SK-N-SH treated with all-trans-retinoic acid at 6 μM for 48 hours (cell line): ENCODE measurements at regions not wholly inside any gene's neighbourhood (a gene's known extent, or its start where the extent isn't known, plus 50 kb on each side); places are given as distances from the start of the nearest gene placed in this dataset.

Experiments used
- ATAC-seq: fragments of 200-7000 bp; cut with Tn5 transposase; 3 replicates; pipeline ENCODE4 v1.9.1; 2020; ENCODE audit warnings: mild to moderate bottlenecking, moderate library complexity
- ARNTL ChIP-seq: fragments of 450-650 bp; formaldehyde crosslinking; IDR thresholded peaks from 2 replicates; pipeline ENCODE4 v1.5.0; 2020; ENCODE audit warnings: low read depth, mild to moderate bottlenecking, moderate library complexity, borderline replicate concordance
- BACH2 ChIP-seq: fragments of 250-450 bp; sonication (Bioruptor Pico); IDR thresholded peaks from 2 replicates; pipeline ENCODE4 v1.9.0; 2021; ENCODE audit warnings: mild to moderate bottlenecking, borderline replicate concordance
- CREB5 ChIP-seq: fragments of 250-450 bp; sonication (Bioruptor Pico); IDR thresholded peaks from 2 replicates; pipeline ENCODE4 v1.5.1; 2020; ENCODE audit warnings: low read depth, mild to moderate bottlenecking, moderate library complexity
- CSDC2 ChIP-seq: fragments of 250-450 bp; sonication (Bioruptor Pico); IDR thresholded peaks from 2 replicates; pipeline ENCODE4 v1.5.0; 2020; ENCODE audit warnings: mild to moderate bottlenecking, moderate library complexity
- ESRRG ChIP-seq: fragments of 250-450 bp; sonication (Bioruptor Pico); IDR thresholded peaks from 2 replicates; pipeline ENCODE4 v1.6.1; 2021; ENCODE audit warnings: mild to moderate bottlenecking
- GLIS3 ChIP-seq: fragments of 250-450 bp; sonication (Bioruptor Pico); IDR thresholded peaks from 2 replicates; pipeline ENCODE4 v1.5.0; 2020; ENCODE audit warnings: mild to moderate bottlenecking, moderate library complexity
- ISL1 ChIP-seq: fragments of 250-450 bp; sonication (Bioruptor Pico); IDR thresholded peaks from 2 replicates; pipeline ENCODE4 v2.1.2; 2022; ENCODE audit warnings: mild to moderate bottlenecking, moderate library complexity
- PATZ1 ChIP-seq: fragments of 250-450 bp; sonication (Bioruptor Pico); IDR thresholded peaks from 2 replicates; pipeline ENCODE4 v1.8.0; 2020; ENCODE audit warnings: mild to moderate bottlenecking, moderate library complexity, borderline replicate concordance
- POU6F1 ChIP-seq: fragments of 250-450 bp; sonication (Bioruptor Pico); IDR thresholded peaks from 2 replicates; pipeline ENCODE4 v1.8.0; 2021; ENCODE audit warnings: low read depth, mild to moderate bottlenecking, moderate library complexity, borderline replicate concordance
- PPARA ChIP-seq: fragments of 250-450 bp; sonication (Bioruptor Pico); IDR thresholded peaks from 2 replicates; pipeline ENCODE4 v1.5.0; 2020; ENCODE audit warnings: mild to moderate bottlenecking, borderline replicate concordance
- RARB ChIP-seq: fragments of 250-450 bp; sonication (Bioruptor Pico); IDR thresholded peaks from 2 replicates; pipeline ENCODE4 v1.8.0; 2021; ENCODE audit warnings: mild to moderate bottlenecking, moderate library complexity
- SNAI2 ChIP-seq: fragments of 250-450 bp; sonication (Bioruptor Pico); IDR thresholded peaks from 2 replicates; pipeline ENCODE4 v1.5.0; 2020; ENCODE audit warnings: mild to moderate bottlenecking, moderate library complexity
- TCF4 ChIP-seq: fragments of 250-450 bp; sonication (Bioruptor Pico); IDR thresholded peaks from 2 replicates; pipeline ENCODE4 v1.8.0; 2021; ENCODE audit warnings: mild to moderate bottlenecking, moderate library complexity, borderline replicate concordance
- TOX ChIP-seq: fragments of 250-450 bp; sonication (Bioruptor Pico); IDR thresholded peaks from 2 replicates; pipeline ENCODE4 v1.8.0; 2021; ENCODE audit warnings: mild to moderate bottlenecking, moderate library complexity, borderline replicate concordance
- ZC3H10 ChIP-seq: fragments of 250-450 bp; sonication (Bioruptor Pico); IDR thresholded peaks from 2 replicates; pipeline ENCODE4 v1.5.1; 2021; ENCODE audit warnings: mild to moderate bottlenecking, moderate library complexity
- ZFP3 ChIP-seq: fragments of 250-450 bp; sonication (Bioruptor Pico); IDR thresholded peaks from 2 replicates; pipeline ENCODE4 v1.5.0; 2020; ENCODE audit warnings: mild to moderate bottlenecking, moderate library complexity
- ZFP30 ChIP-seq: fragments of 450-650 bp; formaldehyde crosslinking; IDR thresholded peaks from 2 replicates; pipeline ENCODE4 v1.5.0; 2022; ENCODE audit warnings: mild to moderate bottlenecking, moderate library complexity
- ZNF70 ChIP-seq: fragments of 450-650 bp; formaldehyde crosslinking; IDR thresholded peaks from 2 replicates; pipeline ENCODE4 v1.5.0; 2020; ENCODE audit warnings: mild to moderate bottlenecking, moderate library complexity
- TF ChIP-seq, protein P1 (sequence below): fragments of 250-450 bp; sonication (Bioruptor Pico); IDR thresholded peaks from 2 replicates; pipeline ENCODE4 v1.5.1; 2021; ENCODE audit warnings: mild to moderate bottlenecking, moderate library complexity
- TF ChIP-seq, protein P2 (sequence below): fragments of 250-450 bp; sonication (Bioruptor Pico); IDR thresholded peaks from 2 replicates; pipeline ENCODE4 v1.5.0; 2020; ENCODE audit warnings: mild to moderate bottlenecking, moderate library complexity

DNA sequence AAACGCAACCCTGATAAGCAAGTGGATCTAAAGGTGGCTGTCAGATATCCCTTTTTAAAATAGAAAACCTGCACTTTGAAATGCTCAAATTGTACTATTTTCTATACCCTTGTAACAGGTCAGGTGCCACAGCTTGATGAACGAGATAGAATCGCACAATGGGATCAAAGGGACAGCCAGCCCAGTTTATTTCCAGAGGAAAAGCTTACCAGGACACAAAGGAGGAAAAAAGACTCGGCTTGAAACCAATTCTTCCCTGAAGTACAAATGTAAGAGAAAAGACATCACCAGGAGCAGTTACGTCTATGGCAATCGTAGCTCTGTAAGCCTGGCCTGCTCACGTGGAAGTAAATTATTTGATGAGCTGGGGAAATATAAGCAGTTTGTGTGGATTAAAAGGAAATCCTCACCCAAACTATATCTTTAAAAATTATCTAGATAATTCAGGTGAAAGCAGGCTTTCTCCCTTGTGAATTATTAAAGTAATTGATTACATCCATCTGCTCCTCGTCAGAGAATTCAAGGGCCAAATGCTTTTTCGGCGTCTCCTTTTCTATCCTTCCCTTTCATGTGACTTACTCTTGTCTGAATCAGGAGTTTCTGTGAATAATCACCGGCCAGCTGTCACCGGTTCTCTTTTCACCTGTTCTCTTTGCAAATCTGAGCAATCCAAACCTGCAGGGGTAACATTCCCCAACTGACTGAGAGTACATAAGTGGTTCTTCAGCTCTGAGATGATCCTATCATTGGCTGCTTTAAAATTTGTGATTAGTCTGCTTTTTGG, 339.2 kb upstream of the ONECUT1 start (continued):
- no peak for TF ChIP-seq TCF4

GRCh38 chr15:53128652-53129051, 338.5 kb upstream of the ONECUT1 start:
- no peak for TF ChIP-seq RARB (CRISPR knock-in tag)
- TF ChIP-seq ZNF70 (CRISPR knock-in tag) = no peak
- TF ChIP-seq ZC3H10 (CRISPR knock-in tag) = no peak
- TF ChIP-seq, protein P1, sequence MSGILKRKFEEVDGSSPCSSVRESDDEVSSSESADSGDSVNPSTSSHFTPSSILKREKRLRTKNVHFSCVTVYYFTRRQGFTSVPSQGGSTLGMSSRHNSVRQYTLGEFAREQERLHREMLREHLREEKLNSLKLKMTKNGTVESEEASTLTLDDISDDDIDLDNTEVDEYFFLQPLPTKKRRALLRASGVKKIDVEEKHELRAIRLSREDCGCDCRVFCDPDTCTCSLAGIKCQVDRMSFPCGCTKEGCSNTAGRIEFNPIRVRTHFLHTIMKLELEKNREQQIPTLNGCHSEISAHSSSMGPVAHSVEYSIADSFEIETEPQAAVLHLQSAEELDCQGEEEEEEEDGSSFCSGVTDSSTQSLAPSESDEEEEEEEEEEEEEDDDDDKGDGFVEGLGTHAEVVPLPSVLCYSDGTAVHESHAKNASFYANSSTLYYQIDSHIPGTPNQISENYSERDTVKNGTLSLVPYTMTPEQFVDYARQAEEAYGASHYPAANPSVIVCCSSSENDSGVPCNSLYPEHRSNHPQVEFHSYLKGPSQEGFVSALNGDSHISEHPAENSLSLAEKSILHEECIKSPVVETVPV (CRISPR knock-in tag) = no peak
- TF ChIP-seq CREB5 (CRISPR knock-in tag) = no peak
- no peak for TF ChIP-seq BACH2 (CRISPR knock-in tag)
- TF ChIP-seq ARNTL (CRISPR knock-in tag) = no peak
- no peak for TF ChIP-seq ISL1 (CRISPR knock-in tag)
- no peak for TF ChIP-seq GLIS3 (CRISPR knock-in tag)
- no peak for TF ChIP-seq PATZ1
- TF ChIP-seq ESRRG (CRISPR knock-in tag) = no peak
- no peak for TF ChIP-seq TCF4
- TF ChIP-seq TOX (CRISPR knock-in tag) = no peak
- no peak for TF ChIP-seq PPARA (CRISPR knock-in tag)
- no peak for TF ChIP-seq SNAI2 (CRISPR knock-in tag)
- TF ChIP-seq, protein P2, sequence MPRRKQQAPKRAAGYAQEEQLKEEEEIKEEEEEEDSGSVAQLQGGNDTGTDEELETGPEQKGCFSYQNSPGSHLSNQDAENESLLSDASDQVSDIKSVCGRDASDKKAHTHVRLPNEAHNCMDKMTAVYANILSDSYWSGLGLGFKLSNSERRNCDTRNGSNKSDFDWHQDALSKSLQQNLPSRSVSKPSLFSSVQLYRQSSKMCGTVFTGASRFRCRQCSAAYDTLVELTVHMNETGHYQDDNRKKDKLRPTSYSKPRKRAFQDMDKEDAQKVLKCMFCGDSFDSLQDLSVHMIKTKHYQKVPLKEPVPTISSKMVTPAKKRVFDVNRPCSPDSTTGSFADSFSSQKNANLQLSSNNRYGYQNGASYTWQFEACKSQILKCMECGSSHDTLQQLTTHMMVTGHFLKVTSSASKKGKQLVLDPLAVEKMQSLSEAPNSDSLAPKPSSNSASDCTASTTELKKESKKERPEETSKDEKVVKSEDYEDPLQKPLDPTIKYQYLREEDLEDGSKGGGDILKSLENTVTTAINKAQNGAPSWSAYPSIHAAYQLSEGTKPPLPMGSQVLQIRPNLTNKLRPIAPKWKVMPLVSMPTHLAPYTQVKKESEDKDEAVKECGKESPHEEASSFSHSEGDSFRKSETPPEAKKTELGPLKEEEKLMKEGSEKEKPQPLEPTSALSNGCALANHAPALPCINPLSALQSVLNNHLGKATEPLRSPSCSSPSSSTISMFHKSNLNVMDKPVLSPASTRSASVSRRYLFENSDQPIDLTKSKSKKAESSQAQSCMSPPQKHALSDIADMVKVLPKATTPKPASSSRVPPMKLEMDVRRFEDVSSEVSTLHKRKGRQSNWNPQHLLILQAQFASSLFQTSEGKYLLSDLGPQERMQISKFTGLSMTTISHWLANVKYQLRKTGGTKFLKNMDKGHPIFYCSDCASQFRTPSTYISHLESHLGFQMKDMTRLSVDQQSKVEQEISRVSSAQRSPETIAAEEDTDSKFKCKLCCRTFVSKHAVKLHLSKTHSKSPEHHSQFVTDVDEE (CRISPR knock-in tag) = no peak
- no peak for ATAC-seq

GRCh38 chr15:53126144-53126543, 336.0 kb upstream of the ONECUT1 start:
- TF ChIP-seq POU6F1 (CRISPR knock-in tag) = no peak
- ATAC-seq = no peak

DNA sequence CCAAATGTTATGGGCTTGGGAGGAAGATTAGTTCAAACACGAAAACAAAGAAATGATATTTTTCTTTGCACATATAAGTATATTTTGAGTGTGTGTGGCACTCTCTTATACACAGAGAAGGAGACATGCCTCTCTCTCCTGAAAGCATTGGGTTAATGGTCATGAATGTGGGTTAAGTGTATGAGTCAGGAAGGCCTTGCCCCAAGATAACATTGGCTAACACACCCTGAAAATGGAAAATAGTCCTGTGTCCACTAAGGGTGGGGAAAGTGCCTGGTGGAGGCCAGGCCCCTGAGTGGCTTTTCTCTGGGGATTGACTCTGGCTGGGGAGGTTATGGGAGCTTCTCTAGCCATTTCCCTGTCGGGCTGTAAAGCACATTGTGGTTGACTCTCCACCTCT, 332.7 kb upstream of the ONECUT1 start:
- no peak for ATAC-seq
- TF ChIP-seq PPARA (CRISPR knock-in tag) (no peak), RARB (CRISPR knock-in tag) (no peak), ZFP3 (CRISPR knock-in tag) (no peak), PATZ1 (no peak), CSDC2 (CRISPR knock-in tag) (no peak), TCF4 (no peak), BACH2 (CRISPR knock-in tag) (no peak), ZFP30 (no peak), GLIS3 (CRISPR knock-in tag) (no peak)
- TF ChIP-seq, protein P2 (CRISPR knock-in tag) = no peak
